ENCODE measurements at regions not wholly inside any gene's neighbourhood (a gene's known extent, or its start where the extent isn't known, plus 50 kb on each side); places are given as distances from the start of the nearest gene placed in this dataset.

GRCh38 chr3:8298021-8298954 is 203.3 kb upstream of the LMCD1 start:
- TF ChIP-seq POLR2A (IDR thresholded peaks at IDR 0.05) = no peak
- TF ChIP-seq CTCF (IDR thresholded peaks at IDR 0.05) = no peak
- TF ChIP-seq POLR2AphosphoS5 (IDR thresholded peaks at IDR 0.05) = no peak
- no peak for TF ChIP-seq EP300 (IDR thresholded peaks at IDR 0.05)
- Histone ChIP-seq H3K4me1 (no peaks in the 10 kb centered on the region), H3K27ac (no peak overlapping the region), H3K27me3 (no peaks in the 10 kb centered on the region), H3K36me3 (no peaks in the 10 kb centered on the region), H3K9me3 (no peaks in the 10 kb centered on the region), H3K4me3 (no peak overlapping the region)
- intact Hi-C loops (cut with DNase I; ENCODE audit: low total_unique reads) = no loop called here
- no peak for DNase-seq
- WGBS, 5 donors = 58 to 74% (median 70%) methylated on average over 9 of the region's 9 CpGs

- H3K4me3 ChIP-seq = no peak overlapping the region
- H3K27me3 ChIP-seq = no peaks in the 10 kb centered on the region
- no peaks in the 10 kb centered on the region for H3K36me3 ChIP-seq
- no peak overlapping the region for H3K27ac ChIP-seq
- WGBS, 5 donors = 29 to 34% (median 33%) methylated on average over 7 of the region's 7 CpGs
- no peaks in the 10 kb centered on the region for H3K4me1 ChIP-seq
- TF ChIP-seq CTCF (IDR thresholded peaks at IDR 0.05) = peak in 5 of 7 experiments; percentile 25 to 63 (median 44)
- TF ChIP-seq POLR2A (IDR thresholded peaks at IDR 0.05) = no peak
- no peak for TF ChIP-seq EP300 (IDR thresholded peaks at IDR 0.05)
- TF ChIP-seq POLR2AphosphoS5 (IDR thresholded peaks at IDR 0.05) = no peak
- intact Hi-C loops (cut with DNase I; ENCODE audit: low total_unique reads) = no loop called here
- peak in 1 of 2 donors; percentile 83 for DNase-seq
- no peaks in the 10 kb centered on the region for H3K9me3 ChIP-seq
These were observed 199.5 kb upstream of the LMCD1 start for GRCh38 chr3:8301977-8302735.

DNA sequence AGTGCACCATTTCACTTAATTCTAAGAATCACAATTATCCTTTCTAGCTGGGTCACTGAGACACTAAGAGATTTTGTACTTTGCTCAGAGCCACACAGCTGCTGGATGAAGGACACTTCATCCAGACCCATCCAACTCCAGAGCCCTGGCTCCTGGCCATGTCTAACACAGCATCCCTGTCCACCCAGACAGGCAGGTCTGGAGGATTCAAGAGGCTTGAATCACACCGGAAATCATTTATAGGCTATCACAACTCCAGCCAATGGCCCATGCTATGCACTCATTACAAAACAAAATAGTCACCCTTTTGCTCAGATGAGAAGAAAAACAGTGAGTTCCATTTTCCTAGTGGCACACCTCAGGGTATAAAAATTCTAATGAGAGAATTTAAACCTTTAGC is 198.2 kb upstream of the LMCD1 start:
- intact Hi-C loops (cut with DNase I; ENCODE audit: low total_unique reads) = no loop called here
- H3K36me3 ChIP-seq = no peaks in the 10 kb centered on the region
- no peak for TF ChIP-seq EP300 (IDR thresholded peaks at IDR 0.05)
- no peak for TF ChIP-seq CTCF (IDR thresholded peaks at IDR 0.05)
- no peak for TF ChIP-seq POLR2AphosphoS5 (IDR thresholded peaks at IDR 0.05)
- TF ChIP-seq POLR2A (IDR thresholded peaks at IDR 0.05) = no peak

DNA sequence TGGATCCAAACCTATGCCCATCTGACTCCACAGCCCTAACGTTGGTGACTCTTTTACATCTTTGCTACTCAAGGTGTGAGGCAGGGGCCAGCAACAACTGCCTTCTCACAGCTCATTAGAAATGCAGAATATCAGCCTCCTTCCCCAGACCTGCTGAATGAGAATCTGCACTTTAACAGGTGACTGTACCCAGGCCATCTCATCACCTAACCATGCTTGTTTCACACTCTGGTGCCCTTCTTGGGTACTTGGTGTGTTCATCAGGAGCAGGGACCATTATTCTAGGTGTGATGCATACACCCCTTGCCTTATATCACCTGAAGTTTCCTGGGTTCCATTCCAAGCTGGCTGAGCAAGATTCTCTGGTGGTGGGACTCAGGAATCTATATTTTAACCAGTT is 196.3 kb upstream of the LMCD1 start:
- H3K27me3 ChIP-seq = no peaks in the 10 kb centered on the region
- no peak overlapping the region for H3K27ac ChIP-seq
- no peaks in the 10 kb centered on the region for H3K4me1 ChIP-seq
- intact Hi-C loops (cut with DNase I; ENCODE audit: low total_unique reads) = no loop called here
- no peak for TF ChIP-seq POLR2A (IDR thresholded peaks at IDR 0.05)
- WGBS, 5 donors = 59 to 81% (median 73%) methylated on average over 1 of the region's 1 CpG
- H3K4me3 ChIP-seq = no peak overlapping the region
- H3K9me3 ChIP-seq = peaks cover 0 to 9% (median 6%) of the 10 kb centered on the region in 4 donors
- no peaks in the 10 kb centered on the region for H3K36me3 ChIP-seq
- no peak for DNase-seq

More for the DNA sequence above, 198.2 kb upstream of the LMCD1 start:
- Histone ChIP-seq H3K4me3 (no peak overlapping the region), H3K27me3 (no peaks in the 10 kb centered on the region), H3K27ac (no peak overlapping the region), H3K9me3 (peaks cover 0 to 7% (median 3%) of the 10 kb centered on the region in 4 donors), H3K4me1 (no peaks in the 10 kb centered on the region)
- WGBS, 5 donors = 81 to 95% (median 90%) methylated on average over 1 of the region's 1 CpG
- DNase-seq = no peak

Measured in stomach (tissue), 8 donors.